ENCODE measurements at regions not wholly inside any gene's neighbourhood (a gene's known extent, or its start where the extent isn't known, plus 50 kb on each side); places are given as distances from the start of the nearest gene placed in this dataset.
A peak's percentile ranks its signal among the peaks of the same experiment; 100 is the strongest.

- TF ChIP-seq CTCF (IDR thresholded peaks at IDR 0.05; ENCODE audit: insufficient read depth, low read depth, low read length): no peak
Observed at GRCh38 chr1:119312500-119312899, 56.1 kb upstream of the HAO2 start.

GRCh38 chr1:119314001-119314796 is 54.4 kb upstream of the HAO2 start:
- no peak overlapping the region for H3K4me3 ChIP-seq (ENCODE audit: low read depth, low read length)
- no peak for DNase-seq (ENCODE audit: low read depth)
- ChIA-PET POLR2A (no interaction called here), CTCF (interaction anchor here (1.6 kb wide), 1 partner anchor 17 kb away, joined by 3 read pairs; no protein-coding TSS in a partner anchor)
- TF ChIP-seq CTCF (IDR thresholded peaks at IDR 0.05; ENCODE audit: insufficient read depth, low read depth, low read length): no peak
- no peaks in the 10 kb centered on the region for H3K36me3 ChIP-seq (ENCODE audit: control insufficient read depth, insufficient read depth, low read length)
- H3K27me3 ChIP-seq (ENCODE audit: control insufficient read depth, insufficient read depth, low read length): peaks cover 3% of the 10 kb centered on the region

More at GRCh38 chr1:119312500-119312899, 56.1 kb upstream of the HAO2 start:
- no peak overlapping the region for H3K4me3 ChIP-seq (ENCODE audit: low read depth, low read length)
- CTCF ChIA-PET: interaction anchor here (0.6 kb wide), 1 partner anchor 37 kb away, joined by 3 read pairs; no protein-coding TSS in a partner anchor
- no peak for DNase-seq (ENCODE audit: low read depth)
- H3K27me3 ChIP-seq (ENCODE audit: control insufficient read depth, insufficient read depth, low read length): peaks cover 3% of the 10 kb centered on the region
- POLR2A ChIA-PET: no interaction called here
- no peaks in the 10 kb centered on the region for H3K36me3 ChIP-seq (ENCODE audit: control insufficient read depth, insufficient read depth, low read length)

GRCh38 chr1:119316870-119317416 is 51.6 kb upstream of the HAO2 start:
- ChIA-PET CTCF (interaction anchor here (1.0 kb wide), 1 partner anchor 42 kb away, joined by 4 read pairs; no protein-coding TSS in a partner anchor), POLR2A (no interaction called here)
- H3K36me3 ChIP-seq (ENCODE audit: control insufficient read depth, insufficient read depth, low read length): no peaks in the 10 kb centered on the region
- H3K4me3 ChIP-seq (ENCODE audit: low read depth, low read length): no peak overlapping the region
- H3K27me3 ChIP-seq (ENCODE audit: control insufficient read depth, insufficient read depth, low read length): peaks cover 1% of the 10 kb centered on the region; the same call in 1 of the 2 replicates
- DNase-seq (ENCODE audit: low read depth): no peak
- TF ChIP-seq CTCF (IDR thresholded peaks at IDR 0.05; ENCODE audit: insufficient read depth, low read depth, low read length): 0 out of 2 replicates have a peak, but pooled peaks have one; percentile 13

- ChIA-PET POLR2A (no interaction called here), CTCF (interaction anchor here (1.1 kb wide), 1 partner anchor 9 kb away, joined by 3 read pairs; no protein-coding TSS in a partner anchor)
- no peak for TF ChIP-seq CTCF (IDR thresholded peaks at IDR 0.05; ENCODE audit: insufficient read depth, low read depth, low read length)
- Histone ChIP-seq H3K27me3 (ENCODE audit: control insufficient read depth, insufficient read depth, low read length) (peaks cover 2% of the 10 kb centered on the region; the same call in 1 of the 2 replicates), H3K4me3 (ENCODE audit: low read depth, low read length) (no peak overlapping the region), H3K36me3 (ENCODE audit: control insufficient read depth, insufficient read depth, low read length) (no peaks in the 10 kb centered on the region)
- no peak for DNase-seq (ENCODE audit: low read depth)
Observed at GRCh38 chr1:119318466-119319309, 49.9 kb upstream of the HAO2 start.

Measured in BJ (cell line).